ENCODE measurements at regions not wholly inside any gene's neighbourhood (a gene's known extent, or its start where the extent isn't known, plus 50 kb on each side); places are given as distances from the start of the nearest gene placed in this dataset.

GRCh38 chr20:50273601-50274491 is 83.2 kb downstream of the CEBPB start:
- H3K36me3 ChIP-seq, result no peaks in the 10 kb centered on the region
- peaks cover 4% of the 10 kb centered on the region for H3K27me3 ChIP-seq (ENCODE audit: low read depth)
- peaks cover 19% of the 10 kb centered on the region for H3K4me1 ChIP-seq
- H3K4me3 ChIP-seq, result no peak overlapping the region
- intact Hi-C loops (cut with micrococcal nuclease), result no loop called here
- no peak for TF ChIP-seq CTCF (IDR thresholded peaks at IDR 0.05; ENCODE audit: borderline replicate concordance)
- peak overlapping the region; percentile 38 for H3K27ac ChIP-seq (replicated peaks)
- no peaks in the 10 kb centered on the region for H3K9me3 ChIP-seq (replicated peaks)
- DNase-seq, result no peak

- no peaks in the 10 kb centered on the region for H3K36me3 ChIP-seq
- no peak for TF ChIP-seq CTCF (IDR thresholded peaks at IDR 0.05; ENCODE audit: borderline replicate concordance)
- no peaks in the 10 kb centered on the region for H3K9me3 ChIP-seq (replicated peaks)
- intact Hi-C loops (cut with micrococcal nuclease), result no loop called here
- DNase-seq, result peak; percentile 74
- peaks cover 4% of the 10 kb centered on the region for H3K27me3 ChIP-seq (ENCODE audit: low read depth)
- H3K4me1 ChIP-seq, result peaks cover 29% of the 10 kb centered on the region
- peak overlapping the region; percentile 38 for H3K27ac ChIP-seq (replicated peaks)
- no peak overlapping the region for H3K4me3 ChIP-seq
Observed at GRCh38 chr20:50274570-50275430, 84.2 kb downstream of the CEBPB start.

GRCh38 chr20:50276119-50277063 is 85.8 kb downstream of the CEBPB start:
- TF ChIP-seq CTCF (IDR thresholded peaks at IDR 0.05; ENCODE audit: borderline replicate concordance), result no peak
- Histone ChIP-seq H3K4me3 (no peak overlapping the region), H3K27ac (replicated peaks) (peak overlapping the region; percentile 84)

GRCh38 chr20:50277064-50277415 is 86.4 kb downstream of the CEBPB start:
- peaks cover 32% of the 10 kb centered on the region for H3K4me1 ChIP-seq
- no peaks in the 10 kb centered on the region for H3K9me3 ChIP-seq (replicated peaks)
- DNase-seq, result no peak
- no peak for TF ChIP-seq CTCF (IDR thresholded peaks at IDR 0.05; ENCODE audit: borderline replicate concordance)
- H3K27ac ChIP-seq (replicated peaks), result peak overlapping the region; percentile 84
- H3K36me3 ChIP-seq, result no peaks in the 10 kb centered on the region
- no peaks in the 10 kb centered on the region for H3K27me3 ChIP-seq (ENCODE audit: low read depth)
- intact Hi-C loops (cut with micrococcal nuclease), result no loop called here
- no peak overlapping the region for H3K4me3 ChIP-seq

More at GRCh38 chr20:50276119-50277063, 85.8 kb downstream of the CEBPB start:
- intact Hi-C loops (cut with micrococcal nuclease), result no loop called here
- Histone ChIP-seq H3K36me3 (no peaks in the 10 kb centered on the region), H3K9me3 (replicated peaks) (no peaks in the 10 kb centered on the region), H3K4me1 (peaks cover 32% of the 10 kb centered on the region), H3K27me3 (ENCODE audit: low read depth) (peaks cover 3% of the 10 kb centered on the region)
- no peak for DNase-seq

All from left ventricle myocardium inferior (tissue), 1 donor.